Activated T-cell treated with anti-CD3 and anti-CD28 coated beads, Interleukin-2, amount 50 U/mL, for 24 hours (primary cell): ENCODE measurements at regions not wholly inside any gene's neighbourhood (a gene's known extent, or its start where the extent isn't known, plus 50 kb on each side); places are given as distances from the start of the nearest gene placed in this dataset.
"Not testable (repeated sequence)": the region's sequence is repeated elsewhere in the genome, so short reads cannot be mapped to it uniquely, and the experiment has no call there.

Experiments
- DNase-seq: peaks from one replicate; pipeline ENCODE4 v3.0.0-alpha.2; 2020
- H3K27ac Mint-ChIP-seq: 2 replicates; pipeline ENCODE4 v1.8.0; 2020; ENCODE audit warnings: mild to moderate bottlenecking, mixed read lengths
- H3K27me3 Mint-ChIP-seq: 2 replicates; pipeline ENCODE4 v1.8.0; 2020; ENCODE audit warnings: mixed read lengths
- H3K36me3 Mint-ChIP-seq: 2 replicates; pipeline ENCODE4 v1.8.0; 2020; ENCODE audit warnings: low read depth, mixed read lengths
- H3K4me1 Mint-ChIP-seq: 2 replicates; pipeline ENCODE4 v1.8.0; 2020; ENCODE audit warnings: low read depth, mixed read lengths
- H3K4me3 Mint-ChIP-seq: 2 replicates; pipeline ENCODE4 v1.8.0; 2020; ENCODE audit warnings: mild to moderate bottlenecking, moderate library complexity, mixed read lengths
- H3K9me3 Mint-ChIP-seq: 2 replicates; pipeline ENCODE4 v1.8.0; 2020; ENCODE audit warnings: mixed read lengths

- Mint-ChIP-seq H3K27me3 (peaks cover 2% of the 10 kb centered on the region), H3K36me3 (no peaks in the 10 kb centered on the region), H3K4me3 (no peak overlapping the region), H3K27ac (no peak overlapping the region), H3K4me1 (peaks cover 4% of the 10 kb centered on the region), H3K9me3 (no peaks in the 10 kb centered on the region)
- no peak for DNase-seq
Measured at GRCh38 chr14:52146504-52146903, 77.6 kb upstream of the NID2 start.

DNA sequence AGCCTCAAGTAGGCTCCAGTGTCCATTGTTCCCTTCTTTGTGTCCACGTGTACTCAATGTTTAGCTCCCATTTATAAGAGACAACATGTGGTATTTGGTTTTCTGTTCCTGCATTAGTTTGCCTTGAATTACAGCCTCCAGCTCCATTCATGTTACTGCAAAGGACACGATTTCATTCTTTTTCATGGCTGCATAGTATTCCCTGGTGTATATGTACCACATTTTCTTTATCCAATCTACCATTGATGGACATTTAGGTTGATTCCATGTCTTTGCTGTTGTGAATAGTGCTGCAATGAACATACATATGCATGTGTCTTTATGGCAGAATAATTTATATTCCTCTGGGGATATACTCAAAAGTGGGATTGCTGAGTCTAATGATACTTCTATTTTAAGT is 75.2 kb upstream of the NID2 start:
- H3K4me3 Mint-ChIP-seq, H3K27ac Mint-ChIP-seq, H3K27me3 Mint-ChIP-seq, H3K4me1 Mint-ChIP-seq, DNase-seq, H3K36me3 Mint-ChIP-seq, H3K9me3 Mint-ChIP-seq: not testable (repeated sequence)

- Mint-ChIP-seq H3K36me3 (no peaks in the 10 kb centered on the region), H3K4me3 (no peak overlapping the region), H3K27ac (no peak overlapping the region), H3K9me3 (no peaks in the 10 kb centered on the region), H3K27me3 (no peaks in the 10 kb centered on the region), H3K4me1 (no peaks in the 10 kb centered on the region)
- DNase-seq = no peak
Measured at GRCh38 chr14:52142504-52142903, 73.6 kb upstream of the NID2 start.

- peaks cover 15% of the 10 kb centered on the region for H3K9me3 Mint-ChIP-seq
- H3K4me1 Mint-ChIP-seq = peaks cover 7% of the 10 kb centered on the region
- H3K4me3 Mint-ChIP-seq = no peak overlapping the region
- no peak overlapping the region for H3K27ac Mint-ChIP-seq
- peak; percentile 37 for DNase-seq
- H3K36me3 Mint-ChIP-seq = no peaks in the 10 kb centered on the region
- H3K27me3 Mint-ChIP-seq = peaks cover 10% of the 10 kb centered on the region
Measured at GRCh38 chr14:52131640-52132320, 62.9 kb upstream of the NID2 start.

DNA sequence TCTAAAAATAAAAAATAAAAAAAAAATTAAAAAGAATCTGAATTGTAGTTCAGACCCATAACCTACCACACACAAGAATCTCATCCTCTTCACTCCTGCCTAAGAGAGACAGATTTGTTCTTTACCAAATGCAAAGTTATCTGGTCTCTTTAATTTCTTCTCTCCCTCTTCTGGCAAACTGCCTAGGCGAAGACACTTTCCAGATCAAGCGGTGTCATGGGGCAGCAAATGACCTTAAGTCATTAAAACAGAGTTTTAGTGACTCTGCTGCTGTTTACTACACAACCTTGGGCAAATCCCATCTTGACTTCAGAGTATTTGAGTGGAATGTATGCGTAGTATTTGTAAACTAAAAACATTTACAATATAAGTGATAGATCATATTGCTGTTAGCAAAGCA is 60.9 kb upstream of the NID2 start:
- DNase-seq = no peak
- Mint-ChIP-seq H3K36me3 (no peaks in the 10 kb centered on the region), H3K27ac (no peak overlapping the region), H3K4me3 (no peak overlapping the region), H3K27me3 (peaks cover 16% of the 10 kb centered on the region), H3K9me3 (peaks cover 5% of the 10 kb centered on the region), H3K4me1 (peaks cover 23% of the 10 kb centered on the region)

DNA sequence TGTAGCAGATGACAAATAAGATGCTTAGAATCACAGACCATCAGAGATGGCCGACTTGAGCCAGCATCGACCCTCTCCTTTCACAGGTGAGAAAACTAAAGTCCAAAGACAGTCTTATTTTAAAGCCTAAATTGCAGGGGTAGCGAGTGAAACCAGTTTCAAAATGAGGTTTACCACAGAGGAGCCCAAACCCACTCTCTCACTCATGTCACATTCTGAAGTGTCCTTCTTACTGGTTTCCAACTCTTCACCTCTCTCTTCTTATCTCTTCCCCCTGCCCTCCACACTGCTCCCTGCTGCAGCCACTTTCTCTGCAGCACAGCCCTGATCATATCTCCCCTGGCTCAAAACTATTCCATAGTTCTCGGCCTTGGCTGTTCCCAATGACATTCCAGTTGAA is 57.0 kb upstream of the NID2 start:
- H3K9me3 Mint-ChIP-seq = no peaks in the 10 kb centered on the region

GRCh38 chr14:52124791-52125684 is 56.2 kb upstream of the NID2 start:
- H3K9me3 Mint-ChIP-seq = no peaks in the 10 kb centered on the region
- no peaks in the 10 kb centered on the region for H3K36me3 Mint-ChIP-seq
- peaks cover 5% of the 10 kb centered on the region for H3K27me3 Mint-ChIP-seq
- no peak overlapping the region for H3K27ac Mint-ChIP-seq
- H3K4me1 Mint-ChIP-seq = peaks cover 16% of the 10 kb centered on the region
- no peak for DNase-seq
- H3K4me3 Mint-ChIP-seq = no peak overlapping the region

More for the DNA sequence above, 57.0 kb upstream of the NID2 start:
- no peak for DNase-seq
- peaks cover 16% of the 10 kb centered on the region for H3K4me1 Mint-ChIP-seq
- no peaks in the 10 kb centered on the region for H3K36me3 Mint-ChIP-seq
- H3K27me3 Mint-ChIP-seq = peaks cover 5% of the 10 kb centered on the region
- H3K4me3 Mint-ChIP-seq = no peak overlapping the region
- H3K27ac Mint-ChIP-seq = no peak overlapping the region

DNA sequence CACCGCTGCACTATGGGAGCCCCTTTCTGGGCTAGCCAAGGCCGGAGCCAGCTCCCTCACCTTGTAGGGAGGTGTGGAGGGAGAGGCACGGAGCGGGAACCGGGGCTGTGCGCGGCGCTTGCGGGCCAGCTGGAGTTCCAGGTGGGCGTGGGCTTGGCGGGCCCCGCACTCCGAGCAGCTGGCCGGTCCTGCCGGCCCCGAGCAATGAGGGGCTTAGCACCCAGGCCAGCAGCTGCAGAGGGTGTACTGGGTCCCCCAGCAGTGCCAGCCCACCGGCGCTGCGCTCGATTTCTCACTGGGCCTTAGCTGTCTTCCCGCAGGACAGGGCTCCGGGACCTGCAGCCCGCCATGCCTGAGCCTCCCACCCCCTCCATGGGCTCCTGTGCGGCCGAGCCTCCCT is 53.3 kb upstream of the NID2 start:
- H3K4me1 Mint-ChIP-seq = peaks cover 16% of the 10 kb centered on the region
- DNase-seq, H3K27me3 Mint-ChIP-seq, H3K27ac Mint-ChIP-seq, H3K9me3 Mint-ChIP-seq, H3K36me3 Mint-ChIP-seq, H3K4me3 Mint-ChIP-seq: not testable (repeated sequence)

GRCh38 chr14:52121441-52121840 is 52.6 kb upstream of the NID2 start:
- Mint-ChIP-seq H3K36me3 (no peaks in the 10 kb centered on the region), H3K27me3 (peaks cover 5% of the 10 kb centered on the region), H3K9me3 (no peaks in the 10 kb centered on the region), H3K4me1 (peaks cover 15% of the 10 kb centered on the region), H3K27ac (no peak overlapping the region), H3K4me3 (no peak overlapping the region)
- no peak for DNase-seq

GRCh38 chr14:52119030-52119429 is 50.2 kb upstream of the NID2 start:
- Mint-ChIP-seq H3K4me1 (no peaks in the 10 kb centered on the region), H3K9me3 (no peaks in the 10 kb centered on the region), H3K27me3 (no peaks in the 10 kb centered on the region), H3K27ac (no peak overlapping the region), H3K4me3 (no peak overlapping the region), H3K36me3 (no peaks in the 10 kb centered on the region)
- DNase-seq = no peak
